ENCODE measurements at regions not wholly inside any gene's neighbourhood (a gene's known extent, or its start where the extent isn't known, plus 50 kb on each side); places are given as distances from the start of the nearest gene placed in this dataset.

- no peak for DNase-seq (ENCODE audit: low read depth)
Observed at GRCh38 chr5:143761663-143762062, 50.3 kb upstream of the HMHB1 start.

- DNase-seq (ENCODE audit: low read depth), result no peak
Observed at GRCh38 chr5:143760755-143761154, 51.2 kb upstream of the HMHB1 start.

- no peak for DNase-seq (ENCODE audit: low read depth)
Observed at GRCh38 chr5:143760131-143760505, 51.8 kb upstream of the HMHB1 start.

- no peak for DNase-seq (ENCODE audit: low read depth)
Observed at GRCh38 chr5:143759396-143760130, 52.4 kb upstream of the HMHB1 start.

- DNase-seq (ENCODE audit: low read depth), result no peak
Observed at GRCh38 chr5:143758750-143759149, 53.2 kb upstream of the HMHB1 start.

GRCh38 chr5:143758015-143758414 lies 53.9 kb upstream of the HMHB1 start:
- DNase-seq (ENCODE audit: low read depth), result no peak

- no peak for DNase-seq (ENCODE audit: low read depth)
Observed at GRCh38 chr5:143757116-143757515, 54.8 kb upstream of the HMHB1 start.

GRCh38 chr5:143755966-143756365 lies 56.0 kb upstream of the HMHB1 start:
- no peak for DNase-seq (ENCODE audit: low read depth)

GRCh38 chr5:143752165-143752850 lies 59.7 kb upstream of the HMHB1 start:
- no peak for DNase-seq (ENCODE audit: low read depth)

- no peak for DNase-seq (ENCODE audit: low read depth)
Observed at GRCh38 chr5:143751342-143751741, 60.6 kb upstream of the HMHB1 start.

GRCh38 chr5:143749581-143750205 lies 62.3 kb upstream of the HMHB1 start:
- no peak for DNase-seq (ENCODE audit: low read depth)

- no peak for DNase-seq (ENCODE audit: low read depth)
Observed at GRCh38 chr5:143748516-143748915, 63.4 kb upstream of the HMHB1 start.

- DNase-seq (ENCODE audit: low read depth), result no peak
Observed at GRCh38 chr5:143742951-143743350, 69.0 kb upstream of the HMHB1 start.

- DNase-seq (ENCODE audit: low read depth), result no peak
Observed at GRCh38 chr5:143741421-143741820, 70.5 kb upstream of the HMHB1 start.

- DNase-seq (ENCODE audit: low read depth), result no peak
Observed at GRCh38 chr5:143740956-143741355, 71.0 kb upstream of the HMHB1 start.

GRCh38 chr5:143739746-143740145 lies 72.2 kb upstream of the HMHB1 start:
- DNase-seq (ENCODE audit: low read depth), result no peak

- DNase-seq (ENCODE audit: low read depth), result no peak
Observed at GRCh38 chr5:143738417-143739401, 73.3 kb upstream of the HMHB1 start.

GRCh38 chr5:143737062-143737461 lies 74.9 kb upstream of the HMHB1 start:
- no peak for DNase-seq (ENCODE audit: low read depth)

GRCh38 chr5:143734456-143734780 lies 77.5 kb upstream of the HMHB1 start:
- DNase-seq (ENCODE audit: low read depth), result no peak

- DNase-seq (ENCODE audit: low read depth), result no peak
Observed at GRCh38 chr5:143733665-143734455, 78.1 kb upstream of the HMHB1 start.

- no peak for DNase-seq (ENCODE audit: low read depth)
Observed at GRCh38 chr5:143732402-143732801, 79.6 kb upstream of the HMHB1 start.

All from stromal cell of bone marrow (primary cell).